Endodermal cell (in vitro differentiated cells): ENCODE measurements at regions not wholly inside any gene's neighbourhood (a gene's known extent, or its start where the extent isn't known, plus 50 kb on each side); places are given as distances from the start of the nearest gene placed in this dataset.

ENCODE experiments used
- DNase-seq: peaks from one replicate; pipeline ENCODE4 v3.0.0-alpha.2; 2017
- H3K27ac ChIP-seq: 2 replicates; pipeline ENCODE4 v1.5.1; 2013; ENCODE audit warnings: mild to moderate bottlenecking, low read depth, low read length, moderate library complexity
- H3K27me3 ChIP-seq: 2 replicates; pipeline ENCODE4 v1.6.1; 2013; ENCODE audit warnings: mild to moderate bottlenecking, low read length, moderate library complexity; ENCODE audit not compliant: insufficient read depth, control insufficient read depth, poor library complexity, severe bottlenecking
- H3K36me3 ChIP-seq: 2 replicates; pipeline ENCODE4 v1.7.0; 2013; ENCODE audit warnings: mild to moderate bottlenecking, low read length, moderate library complexity; ENCODE audit not compliant: control insufficient read depth, insufficient read depth
- H3K4me1 ChIP-seq: one replicate; pipeline ENCODE4 v1.7.0; 2013; ENCODE audit warnings: low read length; ENCODE audit not compliant: control insufficient read depth, insufficient read depth
- H3K4me3 ChIP-seq: 2 replicates; pipeline ENCODE4 v1.5.1; 2013; ENCODE audit warnings: mild to moderate bottlenecking, low read length, moderate library complexity
- H3K9ac ChIP-seq: 2 replicates; pipeline ENCODE4 v1.6.1; 2013; ENCODE audit warnings: mild to moderate bottlenecking, low read length, moderate library complexity; ENCODE audit not compliant: poor library complexity, severe bottlenecking; ENCODE audit errors: extremely low read depth
- H3K9me3 ChIP-seq: 2 replicates; pipeline ENCODE4 v1.6.1; 2013; ENCODE audit warnings: mild to moderate bottlenecking, low read length, moderate library complexity; ENCODE audit not compliant: control insufficient read depth
- H3K27ac Mint-ChIP-seq: 2 replicates; pipeline ENCODE4 v1.8.0; 2020; ENCODE audit warnings: mixed read lengths
- H3K27me3 Mint-ChIP-seq: 2 replicates; pipeline ENCODE4 v1.8.0; 2021; ENCODE audit warnings: mild to moderate bottlenecking, mixed read lengths; ENCODE audit not compliant: insufficient read depth
- H3K36me3 Mint-ChIP-seq: 2 replicates; pipeline ENCODE4 v1.8.0; 2020; ENCODE audit warnings: low read depth, mixed read lengths
- H3K4me1 Mint-ChIP-seq: 2 replicates; pipeline ENCODE4 v1.8.0; 2020; ENCODE audit warnings: mixed read lengths
- H3K4me3 Mint-ChIP-seq: 2 replicates; pipeline ENCODE4 v1.8.0; 2020; ENCODE audit warnings: mild to moderate bottlenecking, moderate library complexity, mixed read lengths
- H3K9me3 Mint-ChIP-seq: 2 replicates; pipeline ENCODE4 v1.8.0; 2020; ENCODE audit warnings: mild to moderate bottlenecking, mixed read lengths
- CTCF ChIP-seq: fragments of 200-600 bp; sonication (generic); conservative IDR thresholded peaks from 2 replicates; pipeline ENCODE4 v1.5.0; 2021; ENCODE audit warnings: antibody characterized with exemption, mild to moderate bottlenecking
- WGBS, 2 experiments: methylation state at CpG; one replicate each; pipeline versions ENCODE4 v1.1.5 to v1.1.7; 2013; ENCODE audit warnings: missing lambda C conversion rate in 2 of 2, mixed read lengths in 1 of 2; ENCODE audit not compliant: insufficient coverage in 1 of 2, insufficient read length in 1 of 2; 5-methylcytosine and 5-hydroxymethylcytosine counted together

- H3K9ac ChIP-seq, result no peak overlapping the region
- H3K4me3 ChIP-seq, result no peak overlapping the region
- no peaks in the 10 kb centered on the region for H3K9me3 ChIP-seq
- H3K27me3 Mint-ChIP-seq, result no peaks in the 10 kb centered on the region
- peaks cover 14% of the 10 kb centered on the region for H3K36me3 Mint-ChIP-seq
- 89 to 91% methylated on average over 3 to 6 of the region's 6 CpGs for WGBS, 2 experiments
- TF ChIP-seq CTCF, result no peak
- no peaks in the 10 kb centered on the region for H3K27me3 ChIP-seq
- peaks cover 6% of the 10 kb centered on the region for H3K9me3 Mint-ChIP-seq
- no peak for DNase-seq
- no peak overlapping the region for H3K27ac ChIP-seq
- H3K4me1 Mint-ChIP-seq, result peaks cover 22% of the 10 kb centered on the region
- H3K36me3 ChIP-seq, result peaks cover 5% of the 10 kb centered on the region
- peaks cover 3% of the 10 kb centered on the region for H3K4me1 ChIP-seq
- no peak overlapping the region for H3K27ac Mint-ChIP-seq
- H3K4me3 Mint-ChIP-seq, result no peak overlapping the region
Observed at GRCh38 chr14:71339650-71340415, 432.6 kb downstream of the PCNX1 start.

- DNase-seq, result no peak
- Mint-ChIP-seq H3K9me3 (peaks cover 6% of the 10 kb centered on the region), H3K27me3 (no peaks in the 10 kb centered on the region), H3K4me1 (peaks cover 26% of the 10 kb centered on the region), H3K27ac (no peak overlapping the region), H3K36me3 (peaks cover 11% of the 10 kb centered on the region), H3K4me3 (no peak overlapping the region)
- 100% methylated on average over 2 of the region's 3 CpGs; no CpG with 5 or more reads in 1 of the 2 experiments for WGBS, 2 experiments
- Histone ChIP-seq H3K4me3 (no peak overlapping the region), H3K9ac (no peak overlapping the region), H3K4me1 (peaks cover 3% of the 10 kb centered on the region), H3K36me3 (peaks cover 7% of the 10 kb centered on the region), H3K9me3 (no peaks in the 10 kb centered on the region), H3K27me3 (no peaks in the 10 kb centered on the region), H3K27ac (no peak overlapping the region)
- no peak for TF ChIP-seq CTCF
Observed at GRCh38 chr14:71341156-71341555, 433.9 kb downstream of the PCNX1 start.

GRCh38 chr14:71343724-71344123 is 436.5 kb downstream of the PCNX1 start:
- Histone ChIP-seq H3K4me1 (peaks cover 3% of the 10 kb centered on the region), H3K27ac (no peak overlapping the region), H3K9ac (no peak overlapping the region), H3K27me3 (no peaks in the 10 kb centered on the region), H3K36me3 (peaks cover 9% of the 10 kb centered on the region), H3K4me3 (no peak overlapping the region), H3K9me3 (no peaks in the 10 kb centered on the region)
- Mint-ChIP-seq H3K9me3 (no peaks in the 10 kb centered on the region), H3K36me3 (peaks cover 6% of the 10 kb centered on the region), H3K4me1 (peaks cover 22% of the 10 kb centered on the region), H3K27ac (no peak overlapping the region), H3K27me3 (no peaks in the 10 kb centered on the region), H3K4me3 (no peak overlapping the region)
- WGBS, 2 experiments, result 90 to 95% methylated on average over 3 of the region's 3 CpGs
- DNase-seq, result no peak
- TF ChIP-seq CTCF, result no peak
